H54 (cell line): ENCODE measurements at regions not wholly inside any gene's neighbourhood (a gene's known extent, or its start where the extent isn't known, plus 50 kb on each side); places are given as distances from the start of the nearest gene placed in this dataset.

Experiments used
- DNase-seq: peaks from one replicate; pipeline ENCODE4 v3.0.0; 2011; ENCODE audit warnings: low spot score, mixed read lengths; ENCODE audit not compliant: insufficient read length
- FAIRE-seq: peaks from 3 replicates; lab custom pipeline; 2011; peaks lifted over from hg19 to GRCh38; lab: Jason Lieb, UNC
- POLR2A ChIP-seq: IDR thresholded peaks from 2 replicates; pipeline ENCODE4 v1.6.1; 2011; ENCODE audit warnings: low read depth, mild to moderate bottlenecking, low read length

DNA sequence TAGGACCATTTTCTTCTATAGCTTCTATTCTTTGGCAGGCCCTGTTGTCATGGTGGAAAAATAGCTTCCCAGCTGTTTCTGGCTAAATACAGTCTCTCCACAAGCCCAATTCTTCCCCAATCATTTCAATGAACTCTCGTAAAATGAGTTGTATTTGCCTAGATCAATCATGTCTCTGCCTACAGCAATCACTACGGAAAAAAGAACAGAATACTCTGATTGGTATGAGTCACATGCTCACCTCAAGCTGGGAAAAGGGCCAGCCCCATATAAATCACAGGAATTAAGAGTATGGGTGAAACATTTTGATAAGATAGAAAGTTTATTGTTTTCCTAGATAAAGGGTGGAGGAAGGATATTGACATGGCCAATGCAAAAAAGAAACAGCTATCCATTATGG lies 711.4 kb downstream of the EFNA5 start:
- TF ChIP-seq POLR2A: no peak
- no peak for DNase-seq
- FAIRE-seq: peak; percentile 81

DNA sequence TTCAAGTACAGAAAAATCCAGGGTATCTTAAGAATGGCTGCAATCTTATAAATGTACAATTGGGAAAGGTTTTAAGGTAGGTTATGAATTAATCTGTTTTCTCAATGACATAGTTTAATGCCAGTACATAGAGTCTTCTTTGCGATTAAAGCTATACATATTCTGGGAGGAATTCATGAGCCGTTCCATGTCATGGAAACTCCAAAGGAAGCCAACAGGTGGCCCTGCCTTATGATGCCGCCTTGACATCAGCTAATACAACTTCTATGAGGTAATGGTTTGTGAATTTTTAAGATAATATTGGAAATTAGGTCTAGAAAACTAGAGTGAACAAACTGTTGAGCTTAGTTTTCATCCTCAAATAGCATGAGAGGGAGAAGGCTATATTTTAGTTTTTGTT lies 713.4 kb downstream of the EFNA5 start:
- DNase-seq: no peak
- no peak for TF ChIP-seq POLR2A
- FAIRE-seq: no peak

DNA sequence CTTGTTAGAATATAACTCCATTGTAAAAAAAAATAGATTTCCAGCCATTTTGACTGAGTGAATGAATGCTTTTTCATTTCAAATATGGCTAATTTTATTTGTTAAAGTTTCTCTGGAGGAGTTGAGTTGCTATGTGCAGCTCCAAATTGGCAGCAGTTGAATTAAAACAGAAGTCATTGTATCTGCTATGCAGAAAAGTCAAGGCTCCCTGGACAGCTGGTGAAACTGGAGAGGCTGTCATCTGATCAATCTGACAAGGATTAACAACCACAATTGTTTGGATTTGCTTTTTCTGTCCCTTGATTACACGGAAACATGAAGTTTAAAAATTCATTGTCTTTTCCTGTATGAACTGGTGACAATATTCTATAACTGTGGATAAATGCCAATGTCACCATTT lies 713.9 kb downstream of the EFNA5 start:
- DNase-seq (no peak), FAIRE-seq (no peak)
- no peak for TF ChIP-seq POLR2A

DNA sequence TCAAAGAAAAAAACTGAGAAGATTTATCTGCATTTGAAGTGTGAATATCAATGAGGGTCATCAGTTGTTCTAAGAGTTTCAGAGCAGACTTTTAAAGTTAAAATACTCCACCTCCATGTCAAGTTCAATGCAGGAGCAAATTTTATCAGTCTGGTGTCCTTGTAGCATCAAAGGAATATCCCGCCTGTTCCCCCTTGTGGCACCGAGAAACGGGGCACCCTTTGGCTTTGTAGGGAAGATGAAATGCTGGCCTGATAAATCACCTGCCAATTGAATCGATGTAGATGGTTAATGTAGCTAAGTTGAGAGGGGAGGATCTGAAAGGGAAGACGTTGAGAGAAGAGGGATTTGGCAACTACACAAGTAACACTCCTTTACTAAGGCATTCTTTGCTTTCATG lies 714.5 kb downstream of the EFNA5 start:
- DNase-seq (no peak), FAIRE-seq (no peak)
- TF ChIP-seq POLR2A: no peak

DNA sequence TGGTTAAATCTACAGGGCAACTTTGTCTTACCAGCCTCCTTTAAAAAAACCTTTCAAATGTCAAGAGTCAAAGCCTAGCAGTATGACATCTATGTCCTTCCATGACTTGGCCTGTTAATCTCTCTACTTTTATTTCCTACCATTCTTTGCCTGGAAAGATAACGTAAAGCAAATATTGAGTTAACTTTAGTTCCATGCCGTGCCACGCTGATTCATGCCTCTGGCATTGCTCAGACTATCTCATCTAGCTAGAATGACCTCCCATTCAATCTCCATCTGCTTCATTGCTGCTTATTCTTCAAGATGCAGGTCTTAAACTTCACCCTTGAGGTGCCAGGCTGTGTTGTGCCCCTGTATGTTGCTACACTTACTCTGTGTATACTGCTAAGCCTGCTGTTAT lies 729.8 kb downstream of the EFNA5 start:
- FAIRE-seq: peak; percentile 79
- DNase-seq: no peak
- TF ChIP-seq POLR2A: no peak

DNA sequence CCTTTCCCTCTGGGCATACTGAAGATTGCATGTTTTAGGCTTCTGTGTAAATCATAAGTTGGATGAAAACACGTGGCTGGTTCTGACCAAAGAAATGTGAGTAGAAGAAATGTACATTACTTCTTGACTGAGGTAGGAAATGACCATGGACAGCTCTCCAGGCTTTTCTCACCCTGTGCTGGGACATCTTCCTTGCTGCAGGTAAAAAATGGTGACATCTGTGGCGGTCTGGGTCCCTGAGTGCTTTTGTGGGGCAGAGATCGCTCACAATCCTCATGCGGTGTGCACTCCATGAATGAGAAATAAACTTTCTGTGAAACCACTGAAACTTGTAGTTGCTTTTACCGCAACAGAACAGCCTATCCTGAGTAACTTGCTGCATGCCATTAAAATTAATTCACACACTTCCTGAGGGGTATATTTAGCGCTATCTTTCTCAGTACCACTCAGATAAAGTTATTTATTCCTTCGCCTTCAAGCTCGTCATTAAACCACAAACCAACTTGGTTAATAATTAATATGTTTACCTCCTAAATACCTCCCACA lies 730.4 kb downstream of the EFNA5 start:
- no peak for FAIRE-seq
- no peak for TF ChIP-seq POLR2A
- DNase-seq: no peak

DNA sequence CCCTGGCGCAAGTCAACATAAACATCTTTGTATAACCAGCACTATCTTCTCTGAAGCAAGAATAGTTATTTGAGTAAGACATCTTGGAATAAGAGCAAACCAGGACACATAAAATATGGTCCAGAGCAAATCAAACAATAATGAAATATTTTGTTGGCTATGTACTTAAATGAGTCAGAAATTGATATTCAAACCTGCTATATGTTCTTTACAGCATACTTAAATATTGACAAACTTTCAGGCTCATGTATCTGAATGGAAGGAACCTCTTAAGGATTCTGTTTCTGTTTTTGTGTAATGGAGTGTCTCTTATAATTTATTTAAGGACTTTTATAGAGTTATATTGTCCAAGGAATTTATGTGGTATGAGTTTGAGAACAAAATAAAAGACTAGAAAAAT lies 747.3 kb downstream of the EFNA5 start:
- no peak for TF ChIP-seq POLR2A
- DNase-seq (no peak), FAIRE-seq (no peak)

DNA sequence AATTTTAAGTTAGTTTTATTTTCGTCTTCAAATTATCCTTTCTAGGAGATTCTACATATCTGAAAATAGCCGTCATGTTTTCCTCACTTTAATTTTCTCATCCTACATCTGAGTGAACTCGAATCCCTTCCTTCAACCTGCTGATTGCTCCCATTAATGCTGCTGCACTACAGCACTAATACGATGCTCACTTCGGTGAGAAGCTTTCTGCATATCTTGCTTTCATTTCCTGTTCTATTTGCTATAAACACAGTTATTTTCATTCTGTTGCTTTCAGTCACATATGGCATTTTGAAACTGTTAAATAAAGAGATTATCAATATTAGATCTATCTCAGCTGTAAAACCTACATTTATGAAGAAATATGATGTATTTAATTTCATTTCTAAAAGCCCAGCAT lies 749.2 kb downstream of the EFNA5 start:
- DNase-seq (no peak), FAIRE-seq (no peak)
- TF ChIP-seq POLR2A: no peak

DNA sequence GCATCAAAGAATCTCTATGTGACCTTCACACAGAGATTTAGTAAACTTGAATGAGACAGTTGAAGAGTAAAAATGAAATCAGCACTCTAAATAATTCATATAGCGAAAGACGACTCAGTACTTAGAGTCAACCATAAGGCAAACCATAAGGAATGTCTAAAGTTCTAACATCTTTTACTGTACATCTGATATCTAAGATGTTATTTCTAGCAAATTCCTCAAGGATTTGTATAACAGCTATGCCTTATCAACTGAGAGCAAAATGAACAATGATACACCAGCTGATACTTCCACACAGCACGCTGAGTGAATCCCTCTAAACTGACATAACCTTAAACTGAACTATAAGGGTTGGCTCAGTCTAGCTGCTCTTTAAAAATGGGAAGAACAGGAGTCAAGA lies 760.3 kb downstream of the EFNA5 start:
- FAIRE-seq (no peak), DNase-seq (no peak)
- no peak for TF ChIP-seq POLR2A

DNA sequence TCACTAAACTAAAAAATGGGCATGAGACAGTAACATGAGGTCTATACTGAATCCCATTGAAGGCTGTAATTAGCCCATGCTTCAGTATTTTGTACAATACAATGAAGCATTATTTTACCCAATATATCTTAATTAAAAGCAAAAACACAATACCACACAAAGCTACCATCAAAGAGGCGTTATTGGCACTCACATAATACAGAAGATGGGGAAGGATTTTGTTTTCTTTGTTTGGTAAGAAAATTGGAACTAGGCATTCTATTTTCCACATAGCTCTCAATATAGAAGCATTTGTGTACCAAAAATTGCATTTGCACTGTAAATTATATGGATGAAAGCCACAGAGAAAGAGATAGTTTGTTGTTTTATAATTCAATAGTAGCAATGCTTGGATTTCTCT lies 761.0 kb downstream of the EFNA5 start:
- DNase-seq (no peak), FAIRE-seq (no peak)
- no peak for TF ChIP-seq POLR2A

DNA sequence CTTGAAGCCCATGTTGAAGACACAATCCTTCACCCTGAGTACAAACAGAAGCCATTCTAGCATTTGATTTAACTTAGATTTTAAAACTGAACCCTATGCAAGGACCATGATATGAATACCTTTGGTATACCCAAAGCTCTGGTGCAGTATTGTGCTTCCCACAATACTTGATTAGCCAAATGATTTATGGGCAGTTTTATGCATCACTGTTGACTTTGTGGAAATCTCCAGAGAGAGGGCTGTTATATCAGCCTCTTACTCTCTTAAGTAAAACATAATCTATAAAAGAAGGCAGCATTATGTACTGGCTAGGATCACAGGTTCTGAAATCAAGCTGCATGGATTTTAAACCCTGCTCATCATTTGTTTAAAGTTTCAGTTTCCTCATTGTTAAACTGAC lies 762.8 kb downstream of the EFNA5 start:
- TF ChIP-seq POLR2A: no peak
- DNase-seq (no peak), FAIRE-seq (no peak)

DNA sequence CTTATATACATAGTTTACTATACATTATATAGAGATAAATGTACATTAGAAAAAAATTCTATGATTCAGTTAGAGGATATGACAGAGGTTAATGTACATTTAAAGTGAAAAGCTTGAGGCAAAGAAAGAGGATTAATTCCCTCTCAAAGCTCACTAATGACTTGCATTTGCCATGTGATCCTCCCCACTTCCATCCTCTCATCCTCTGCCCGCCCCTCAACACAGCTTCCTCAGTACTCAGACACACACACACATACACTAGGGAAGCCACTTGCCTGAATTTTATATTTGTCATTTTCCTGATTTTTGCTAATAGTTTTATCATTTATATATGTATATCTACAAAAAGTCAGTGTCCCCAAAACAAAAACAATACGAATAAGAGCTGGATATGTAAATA lies 764.5 kb downstream of the EFNA5 start:
- no peak for DNase-seq
- no peak for TF ChIP-seq POLR2A
- no peak for FAIRE-seq

DNA sequence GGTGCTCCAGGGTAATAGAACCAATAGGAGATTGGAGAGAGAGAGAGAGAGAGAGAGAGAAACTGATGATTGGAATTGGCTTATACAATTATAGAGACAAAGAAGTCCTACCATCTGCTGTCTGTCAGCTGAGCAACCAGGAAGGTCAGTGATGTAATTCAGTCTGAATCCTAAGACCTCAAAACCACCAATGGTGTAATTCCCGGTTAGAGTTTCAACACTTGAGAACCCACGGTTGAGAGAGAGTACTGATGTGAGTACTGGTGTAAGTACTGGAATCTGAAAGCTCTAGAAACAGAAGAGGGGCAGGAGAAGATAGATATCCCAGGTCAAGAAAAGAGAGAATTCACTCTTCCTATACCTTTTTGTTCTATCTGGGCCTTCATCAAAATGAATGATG lies 775.8 kb downstream of the EFNA5 start:
- FAIRE-seq (no peak), DNase-seq (no peak)
- TF ChIP-seq POLR2A: no peak

DNA sequence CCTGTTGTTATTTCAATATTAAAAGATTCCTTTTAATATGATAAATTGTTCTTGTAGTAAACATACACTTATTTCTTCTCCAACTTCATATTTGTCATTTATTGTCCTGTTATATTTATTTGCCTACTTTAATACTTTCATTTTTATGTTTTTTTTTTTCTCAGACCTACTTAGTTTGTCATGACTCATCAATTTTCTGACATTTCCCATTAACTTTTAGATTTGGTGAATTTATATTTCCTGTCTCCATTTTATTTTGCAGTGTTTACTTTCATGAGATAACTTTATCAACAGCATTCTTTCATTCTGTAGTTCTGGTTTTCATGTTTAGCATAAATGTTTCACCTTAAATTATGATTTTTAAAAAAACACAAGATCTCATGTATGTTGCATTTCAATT lies 788.7 kb downstream of the EFNA5 start:
- FAIRE-seq (no peak), DNase-seq (no peak)
- TF ChIP-seq POLR2A: no peak

DNA sequence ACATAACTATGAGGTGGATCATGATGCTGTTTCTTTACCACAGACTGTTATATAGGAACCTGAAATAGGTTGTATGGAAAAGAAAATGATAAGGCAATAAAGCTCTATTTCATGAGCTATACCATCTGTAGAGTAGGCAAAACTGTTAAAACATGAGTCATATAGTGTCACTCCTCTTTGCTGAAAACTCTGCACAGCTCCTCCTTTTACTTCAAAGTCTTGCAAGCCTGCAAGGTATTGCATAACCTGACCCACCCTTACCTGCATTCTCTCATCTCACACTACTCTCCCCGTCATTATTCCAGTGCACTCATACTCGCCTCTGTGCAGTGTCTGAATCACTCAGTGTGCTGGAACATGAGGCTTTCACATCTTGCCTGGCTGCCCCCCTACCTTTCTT lies 790.1 kb downstream of the EFNA5 start:
- DNase-seq (no peak), FAIRE-seq (no peak)
- no peak for TF ChIP-seq POLR2A

DNA sequence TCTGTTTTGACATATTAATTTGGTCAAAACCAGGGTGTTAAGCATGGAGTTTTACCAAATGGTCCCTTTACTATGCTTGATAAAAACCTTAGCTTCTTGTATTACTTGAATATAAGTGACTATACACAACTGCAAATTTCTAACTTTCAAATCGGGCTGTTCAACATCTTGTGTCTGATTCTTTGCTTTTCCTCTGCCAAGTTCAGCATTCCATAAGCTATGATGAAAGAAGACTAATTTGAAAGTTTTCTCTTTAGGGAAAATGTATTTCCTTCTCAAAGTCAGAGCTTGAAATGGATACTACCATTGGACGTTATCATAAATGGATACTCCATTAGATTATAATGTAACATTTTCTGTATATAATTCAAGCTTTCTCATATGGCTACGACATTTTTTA lies 792.9 kb downstream of the EFNA5 start:
- no peak for TF ChIP-seq POLR2A
- DNase-seq (no peak), FAIRE-seq (no peak)
